ENCODE measurements at regions not wholly inside any gene's neighbourhood (a gene's known extent, or its start where the extent isn't known, plus 50 kb on each side); places are given as distances from the start of the nearest gene placed in this dataset.

GRCh38 chr1:217078078-217078690 lies 355.0 kb upstream of the ESRRG start:
- H3K9me3 Mint-ChIP-seq (ENCODE audit: unreplicated experiment), result no peaks in the 10 kb centered on the region
- H3K4me1 Mint-ChIP-seq (ENCODE audit: unreplicated experiment), result peaks cover 6% of the 10 kb centered on the region
- no peak for DNase-seq (ENCODE audit: low spot score)
- H3K27me3 Mint-ChIP-seq (ENCODE audit: unreplicated experiment), result no peaks in the 10 kb centered on the region
- no peaks in the 10 kb centered on the region for H3K36me3 Mint-ChIP-seq (ENCODE audit: low read depth, unreplicated experiment)
- H3K27ac Mint-ChIP-seq (ENCODE audit: unreplicated experiment), result no peak overlapping the region
- H3K4me3 Mint-ChIP-seq (ENCODE audit: unreplicated experiment), result no peak overlapping the region
- TF ChIP-seq, protein P1, sequence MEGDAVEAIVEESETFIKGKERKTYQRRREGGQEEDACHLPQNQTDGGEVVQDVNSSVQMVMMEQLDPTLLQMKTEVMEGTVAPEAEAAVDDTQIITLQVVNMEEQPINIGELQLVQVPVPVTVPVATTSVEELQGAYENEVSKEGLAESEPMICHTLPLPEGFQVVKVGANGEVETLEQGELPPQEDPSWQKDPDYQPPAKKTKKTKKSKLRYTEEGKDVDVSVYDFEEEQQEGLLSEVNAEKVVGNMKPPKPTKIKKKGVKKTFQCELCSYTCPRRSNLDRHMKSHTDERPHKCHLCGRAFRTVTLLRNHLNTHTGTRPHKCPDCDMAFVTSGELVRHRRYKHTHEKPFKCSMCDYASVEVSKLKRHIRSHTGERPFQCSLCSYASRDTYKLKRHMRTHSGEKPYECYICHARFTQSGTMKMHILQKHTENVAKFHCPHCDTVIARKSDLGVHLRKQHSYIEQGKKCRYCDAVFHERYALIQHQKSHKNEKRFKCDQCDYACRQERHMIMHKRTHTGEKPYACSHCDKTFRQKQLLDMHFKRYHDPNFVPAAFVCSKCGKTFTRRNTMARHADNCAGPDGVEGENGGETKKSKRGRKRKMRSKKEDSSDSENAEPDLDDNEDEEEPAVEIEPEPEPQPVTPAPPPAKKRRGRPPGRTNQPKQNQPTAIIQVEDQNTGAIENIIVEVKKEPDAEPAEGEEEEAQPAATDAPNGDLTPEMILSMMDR (IDR thresholded peaks at IDR 0.05; ENCODE audit: unreplicated experiment), result no peak

DNA sequence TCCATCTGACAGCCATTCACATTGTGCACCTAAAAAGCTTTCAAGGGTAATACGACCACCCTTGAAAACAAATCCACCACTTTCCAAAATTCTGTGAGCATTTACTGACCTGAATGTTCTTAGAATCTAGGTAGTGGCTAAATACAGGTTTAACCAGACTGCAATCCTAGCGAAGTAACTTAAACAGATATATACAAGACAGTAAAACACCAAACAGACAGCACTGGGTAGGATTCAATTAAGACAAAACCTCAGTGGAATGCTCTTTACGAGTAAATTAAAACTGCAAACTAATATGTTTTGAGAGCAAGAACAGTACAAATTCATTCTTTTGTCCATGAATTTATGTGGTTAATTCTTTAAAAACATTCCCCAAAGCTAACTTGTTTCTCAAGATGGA lies 354.2 kb upstream of the ESRRG start:
- no peak for DNase-seq (ENCODE audit: low spot score)
- H3K27ac Mint-ChIP-seq (ENCODE audit: unreplicated experiment), result no peak overlapping the region
- H3K9me3 Mint-ChIP-seq (ENCODE audit: unreplicated experiment), result no peaks in the 10 kb centered on the region
- TF ChIP-seq, protein P1 (IDR thresholded peaks at IDR 0.05; ENCODE audit: unreplicated experiment), result no peak
- peaks cover 6% of the 10 kb centered on the region for H3K4me1 Mint-ChIP-seq (ENCODE audit: unreplicated experiment)
- no peaks in the 10 kb centered on the region for H3K27me3 Mint-ChIP-seq (ENCODE audit: unreplicated experiment)
- H3K36me3 Mint-ChIP-seq (ENCODE audit: low read depth, unreplicated experiment), result no peaks in the 10 kb centered on the region
- no peak overlapping the region for H3K4me3 Mint-ChIP-seq (ENCODE audit: unreplicated experiment)

DNA sequence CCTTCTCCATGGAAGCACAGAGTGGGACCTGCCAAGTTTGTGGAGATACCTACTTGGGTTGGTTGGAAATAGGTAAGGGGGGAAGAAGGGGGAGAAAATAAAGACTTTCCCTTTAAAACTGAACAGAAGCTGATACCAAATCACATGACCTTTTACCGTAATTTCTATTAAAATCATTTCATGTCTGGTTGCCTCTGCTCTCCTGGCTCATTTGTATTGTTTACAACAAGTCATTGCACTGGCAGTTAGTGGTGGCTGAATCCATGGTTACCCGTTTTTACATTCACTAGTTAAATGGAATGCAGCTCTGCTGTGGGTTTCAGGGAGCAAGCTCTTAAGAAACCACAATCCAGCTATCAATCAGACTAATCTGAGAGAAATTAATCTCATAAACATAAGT lies 353.7 kb upstream of the ESRRG start:
- Mint-ChIP-seq H3K9me3 (ENCODE audit: unreplicated experiment) (no peaks in the 10 kb centered on the region), H3K4me3 (ENCODE audit: unreplicated experiment) (no peak overlapping the region), H3K27ac (ENCODE audit: unreplicated experiment) (no peak overlapping the region), H3K27me3 (ENCODE audit: unreplicated experiment) (no peaks in the 10 kb centered on the region), H3K4me1 (ENCODE audit: unreplicated experiment) (peaks cover 6% of the 10 kb centered on the region), H3K36me3 (ENCODE audit: low read depth, unreplicated experiment) (no peaks in the 10 kb centered on the region)
- TF ChIP-seq, protein P1 (IDR thresholded peaks at IDR 0.05; ENCODE audit: unreplicated experiment), result no peak
- no peak for DNase-seq (ENCODE audit: low spot score)

DNA sequence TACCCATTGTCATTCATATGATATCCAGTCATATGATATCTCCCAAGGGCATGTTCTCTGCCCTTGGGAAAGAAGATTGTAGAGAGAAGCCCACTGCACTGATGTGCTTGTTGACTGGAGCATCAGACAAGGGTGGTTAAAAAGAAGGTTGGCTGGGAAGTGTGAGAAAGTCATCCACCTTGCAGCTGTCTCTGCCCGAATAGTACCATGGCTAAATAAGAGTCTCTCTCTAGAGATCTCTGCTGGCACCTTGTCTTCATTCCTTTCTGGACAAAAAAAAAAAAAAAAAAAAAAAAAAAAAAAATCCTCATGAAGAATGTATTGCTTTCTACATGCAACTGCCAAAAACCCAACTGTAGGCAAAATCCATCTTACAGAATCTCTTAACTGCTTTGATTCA lies 349.7 kb upstream of the ESRRG start:
- Mint-ChIP-seq H3K4me3 (ENCODE audit: unreplicated experiment) (no peak overlapping the region), H3K9me3 (ENCODE audit: unreplicated experiment) (no peaks in the 10 kb centered on the region), H3K4me1 (ENCODE audit: unreplicated experiment) (peaks cover 2% of the 10 kb centered on the region), H3K27ac (ENCODE audit: unreplicated experiment) (no peak overlapping the region), H3K36me3 (ENCODE audit: low read depth, unreplicated experiment) (no peaks in the 10 kb centered on the region), H3K27me3 (ENCODE audit: unreplicated experiment) (peaks cover 1% of the 10 kb centered on the region)
- DNase-seq (ENCODE audit: low spot score), result no peak
- TF ChIP-seq, protein P1 (IDR thresholded peaks at IDR 0.05; ENCODE audit: unreplicated experiment), result no peak

DNA sequence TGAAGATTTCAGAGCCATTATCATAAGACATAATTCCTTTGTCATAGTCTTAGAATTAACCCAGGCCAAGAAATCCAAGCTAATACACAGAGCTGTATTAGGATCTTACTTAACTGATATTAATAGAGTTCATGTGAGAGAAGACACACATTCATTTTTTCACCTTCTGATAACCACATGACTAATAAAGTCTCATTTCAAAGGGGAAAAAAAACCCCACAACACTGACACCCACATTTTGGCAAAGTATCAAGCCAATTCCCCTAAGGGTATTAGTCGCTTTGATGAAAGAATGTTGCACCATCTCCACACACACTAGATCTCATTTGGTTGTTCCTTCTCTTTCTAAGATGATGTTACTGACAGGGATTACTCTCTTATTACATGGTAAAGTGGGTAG lies 344.4 kb upstream of the ESRRG start:
- Mint-ChIP-seq H3K9me3 (ENCODE audit: unreplicated experiment) (no peaks in the 10 kb centered on the region), H3K27ac (ENCODE audit: unreplicated experiment) (no peak overlapping the region), H3K4me3 (ENCODE audit: unreplicated experiment) (no peak overlapping the region), H3K36me3 (ENCODE audit: low read depth, unreplicated experiment) (no peaks in the 10 kb centered on the region), H3K27me3 (ENCODE audit: unreplicated experiment) (peaks cover 1% of the 10 kb centered on the region), H3K4me1 (ENCODE audit: unreplicated experiment) (no peaks in the 10 kb centered on the region)
- no peak for DNase-seq (ENCODE audit: low spot score)
- TF ChIP-seq, protein P1 (IDR thresholded peaks at IDR 0.05; ENCODE audit: unreplicated experiment), result no peak
